Fibroblast of mammary gland (primary cell): ENCODE measurements at regions not wholly inside any gene's neighbourhood (a gene's known extent, or its start where the extent isn't known, plus 50 kb on each side); places are given as distances from the start of the nearest gene placed in this dataset.
A peak's percentile ranks its signal among the peaks of the same experiment; 100 is the strongest.

ENCODE experiments used
- DNase-seq: peaks from one replicate; pipeline ENCODE4 v3.0.0-alpha.2; 2010; ENCODE audit warnings: low read depth
- H3K4me3 ChIP-seq: 2 replicates; pipeline ENCODE4 v1.5.1; 2011; ENCODE audit warnings: low read depth, mild to moderate bottlenecking, low read length, moderate library complexity; ENCODE audit not compliant: control insufficient read depth
- TF ChIP-seq, protein P1 (sequence below): conservative IDR thresholded peaks from 2 replicates; pipeline ENCODE4 v1.5.1; 2011; ENCODE audit warnings: low read depth, low read length, inconsistent platforms; ENCODE audit not compliant: control insufficient read depth, insufficient read depth

DNA sequence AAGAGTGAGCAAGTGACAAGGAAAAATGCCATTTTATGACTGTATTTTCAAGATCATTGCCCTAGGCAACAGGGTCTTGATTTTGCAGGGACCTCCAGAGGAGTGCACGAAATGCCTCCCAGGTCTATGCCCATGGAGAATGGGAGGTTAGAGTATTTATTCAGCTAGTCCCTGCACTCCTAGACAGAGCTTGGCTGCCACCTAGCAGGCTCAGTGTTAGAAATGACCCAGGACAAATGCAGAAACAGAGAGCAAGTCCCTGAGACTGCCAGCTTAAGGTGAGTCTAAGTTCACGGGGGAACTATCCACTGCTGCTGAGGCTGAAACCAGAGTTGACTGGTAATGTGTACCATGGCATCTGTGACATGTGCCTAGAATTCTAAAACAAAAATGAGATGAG is 506.4 kb downstream of the MED13L start:
- peak; percentile 12 for DNase-seq
- TF ChIP-seq, protein P1, sequence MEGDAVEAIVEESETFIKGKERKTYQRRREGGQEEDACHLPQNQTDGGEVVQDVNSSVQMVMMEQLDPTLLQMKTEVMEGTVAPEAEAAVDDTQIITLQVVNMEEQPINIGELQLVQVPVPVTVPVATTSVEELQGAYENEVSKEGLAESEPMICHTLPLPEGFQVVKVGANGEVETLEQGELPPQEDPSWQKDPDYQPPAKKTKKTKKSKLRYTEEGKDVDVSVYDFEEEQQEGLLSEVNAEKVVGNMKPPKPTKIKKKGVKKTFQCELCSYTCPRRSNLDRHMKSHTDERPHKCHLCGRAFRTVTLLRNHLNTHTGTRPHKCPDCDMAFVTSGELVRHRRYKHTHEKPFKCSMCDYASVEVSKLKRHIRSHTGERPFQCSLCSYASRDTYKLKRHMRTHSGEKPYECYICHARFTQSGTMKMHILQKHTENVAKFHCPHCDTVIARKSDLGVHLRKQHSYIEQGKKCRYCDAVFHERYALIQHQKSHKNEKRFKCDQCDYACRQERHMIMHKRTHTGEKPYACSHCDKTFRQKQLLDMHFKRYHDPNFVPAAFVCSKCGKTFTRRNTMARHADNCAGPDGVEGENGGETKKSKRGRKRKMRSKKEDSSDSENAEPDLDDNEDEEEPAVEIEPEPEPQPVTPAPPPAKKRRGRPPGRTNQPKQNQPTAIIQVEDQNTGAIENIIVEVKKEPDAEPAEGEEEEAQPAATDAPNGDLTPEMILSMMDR: peak; percentile 9
- H3K4me3 ChIP-seq: no peak overlapping the region

DNA sequence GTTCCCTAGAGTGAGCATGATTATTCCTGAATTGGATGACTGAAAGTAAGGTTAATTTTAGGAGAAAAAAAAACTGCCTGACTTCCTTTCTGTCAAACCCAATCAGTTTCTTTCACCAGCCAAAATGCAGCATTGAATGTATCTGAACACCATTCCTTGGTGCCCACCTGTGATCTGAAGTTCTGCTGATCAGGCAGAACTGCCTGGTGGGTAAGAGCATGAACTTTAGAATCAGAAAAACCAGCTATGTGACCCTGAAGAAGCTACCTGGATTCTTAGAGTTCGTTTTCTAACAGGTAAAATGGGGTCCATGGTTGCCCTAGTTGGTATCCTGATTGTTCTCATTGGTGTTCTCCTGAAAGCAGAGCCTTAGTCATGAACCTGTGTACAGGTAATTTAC is 506.9 kb downstream of the MED13L start:
- TF ChIP-seq, protein P1: no peak
- DNase-seq: no peak
- H3K4me3 ChIP-seq: no peak overlapping the region

DNA sequence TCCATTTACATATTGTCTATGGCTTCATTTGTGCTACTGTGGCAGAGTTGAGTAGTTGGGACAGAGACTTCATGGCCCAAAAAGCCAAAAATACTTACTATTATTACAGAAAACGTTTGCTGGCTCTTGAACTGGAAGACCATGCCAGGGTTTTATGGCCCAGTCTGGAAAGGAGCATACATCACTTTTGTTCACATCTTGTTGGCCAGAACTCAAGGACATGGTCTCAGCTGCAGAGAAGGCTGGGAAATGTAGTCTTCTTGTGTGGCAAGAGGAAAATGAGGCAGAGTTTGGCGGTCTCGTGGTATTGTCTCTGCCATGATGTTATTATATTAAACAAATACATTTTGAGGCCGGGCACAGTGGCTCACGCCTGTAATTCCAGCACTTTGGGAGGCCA is 509.6 kb downstream of the MED13L start:
- TF ChIP-seq, protein P1: no peak
- H3K4me3 ChIP-seq: no peak overlapping the region
- DNase-seq: no peak

DNA sequence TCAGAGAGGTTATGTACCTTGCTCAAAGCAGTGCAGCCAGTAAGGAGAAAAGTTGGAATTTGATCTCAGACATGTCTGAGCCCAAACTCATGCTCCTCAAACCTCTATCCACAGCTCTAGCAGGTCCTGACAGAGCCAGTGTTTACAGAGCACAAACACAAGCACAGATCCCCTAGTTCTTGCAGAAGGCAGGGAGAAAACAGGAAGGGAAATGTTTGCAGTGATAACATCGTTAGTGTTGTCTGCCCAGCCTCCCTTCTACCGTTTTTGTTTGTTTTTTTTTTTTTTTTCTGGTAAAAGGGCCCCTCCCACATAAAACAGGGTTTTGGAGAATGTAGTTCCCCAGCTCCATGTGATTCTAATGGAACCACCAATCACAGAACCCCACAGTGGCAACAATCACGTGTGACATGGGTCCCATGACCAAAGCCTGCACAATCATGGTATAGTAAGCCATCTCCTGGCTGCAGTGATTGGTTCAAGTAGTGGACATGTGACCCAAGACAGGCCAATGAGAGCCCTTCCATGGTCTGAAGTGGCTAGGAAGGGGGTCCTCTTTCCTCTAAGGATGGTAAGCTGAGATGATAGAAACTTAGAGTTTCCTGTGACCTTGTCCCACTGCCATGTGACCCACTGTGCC is 513.4 kb downstream of the MED13L start:
- TF ChIP-seq, protein P1: no peak
- no peak for DNase-seq
- no peak overlapping the region for H3K4me3 ChIP-seq

DNA sequence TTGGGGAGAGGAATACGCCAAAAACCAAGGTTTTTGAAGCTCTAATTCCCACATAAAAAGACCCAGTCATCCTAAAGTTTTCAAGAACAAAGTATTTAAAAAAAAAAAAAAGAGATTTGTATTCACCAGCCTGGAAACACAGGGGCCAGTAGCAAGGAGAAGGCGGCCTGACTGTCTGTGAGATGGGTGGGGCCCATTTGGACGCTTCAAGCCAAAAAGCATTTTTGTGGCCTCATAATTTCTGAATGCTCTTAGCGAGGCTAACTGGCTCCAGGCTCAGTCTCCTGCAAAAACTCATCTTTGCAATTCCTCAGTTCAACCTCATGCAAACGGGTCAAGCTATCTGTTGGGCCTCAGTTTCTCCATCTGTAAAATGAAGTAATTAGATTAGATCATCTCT is 514.1 kb downstream of the MED13L start:
- TF ChIP-seq, protein P1: no peak
- H3K4me3 ChIP-seq: no peak overlapping the region
- peak; percentile 44 for DNase-seq

DNA sequence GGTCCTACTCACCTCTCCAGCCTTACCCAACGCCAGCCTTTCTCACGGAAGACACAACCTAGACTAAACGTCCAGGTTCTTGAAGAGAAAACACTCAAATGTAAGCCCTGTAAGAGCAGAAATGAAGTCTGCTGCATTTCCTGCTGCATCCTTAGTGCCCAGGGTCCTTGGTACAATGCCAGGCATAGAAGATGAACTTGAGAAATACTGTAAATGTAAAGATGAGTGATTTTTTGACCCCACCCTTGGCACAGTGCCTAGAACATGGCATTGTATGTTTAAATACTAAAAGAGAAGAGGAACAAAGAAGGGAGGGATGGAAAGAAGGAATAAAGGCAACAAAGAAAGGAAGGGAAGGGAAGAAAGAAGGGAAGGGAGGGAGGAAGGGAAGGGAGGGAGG is 514.6 kb downstream of the MED13L start:
- DNase-seq: no peak
- H3K4me3 ChIP-seq: no peak overlapping the region
- TF ChIP-seq, protein P1: no peak

DNA sequence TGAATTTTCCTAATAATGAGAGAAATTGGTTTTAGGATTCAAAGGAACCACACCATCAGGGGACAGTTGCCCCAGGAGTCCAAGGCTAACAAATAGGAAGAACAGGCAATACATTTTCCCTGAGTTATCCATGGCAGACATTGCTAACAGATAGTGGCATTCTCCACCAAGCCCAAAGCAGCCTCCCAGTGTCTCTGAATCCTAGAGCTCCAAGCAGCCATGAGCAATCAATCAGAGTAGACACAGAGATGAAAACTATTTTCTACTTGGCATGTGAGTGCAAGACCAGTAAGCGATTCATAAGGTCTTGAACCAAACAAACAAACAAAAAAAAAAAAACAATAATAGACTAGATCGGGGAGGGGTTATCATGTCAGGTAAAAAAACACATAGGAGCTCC is 515.7 kb downstream of the MED13L start:
- TF ChIP-seq, protein P1: no peak
- DNase-seq: no peak
- H3K4me3 ChIP-seq: no peak overlapping the region
